HCT116 (cell line): ENCODE measurements at regions not wholly inside any gene's neighbourhood (a gene's known extent, or its start where the extent isn't known, plus 50 kb on each side); places are given as distances from the start of the nearest gene placed in this dataset.

ENCODE experiments used
- ATAC-seq: fragments of 200-7000 bp; cut with Tn5 transposase; 2 replicates; pipeline ENCODE4 v1.9.1; 2020; ENCODE audit warnings: mild to moderate bottlenecking, moderate library complexity
- BruUV-seq: library from RNA; stranded (reverse); fragments of 400-500 nt; replicated peaks from 2 replicates; lab custom pipeline; 2021; lab: Mats Ljungman, UMichigan
- CTCF ChIA-PET: fragments of 300-600 bp; sonication (Branson Sonifier 250); formaldehyde crosslinking; loops from one replicate; lab custom pipeline; 2021; ENCODE audit warnings: antibody characterized with exemption; lab: Charles Lee
- POLR2A ChIA-PET: fragments of 300-600, 350-600 bp; sonication (Branson Sonifier 250); formaldehyde crosslinking; loops from one replicate; lab custom pipeline; 2021; ENCODE audit warnings: antibody characterized with exemption; lab: Charles Lee
- RAD21 ChIA-PET, 2 experiments: fragments of 300-600 bp; sonication (Branson Sonifier 250); formaldehyde crosslinking; loops; one replicate each; lab custom pipeline; 2023; ENCODE audit warnings: low total read pairs in 2 of 2; ENCODE audit not compliant: uncharacterized antibody in 2 of 2, unreplicated experiment in 2 of 2, low non-redundant PET in 1 of 2; lab: Charles Lee
- DNase-seq: peaks from one replicate; pipeline ENCODE4 v3.0.0-alpha.2; 2010; ENCODE audit warnings: low read depth, low spot score
- H2AFZ ChIP-seq: fragments of 200-600 bp; shearing (Covaris generic), sonication (generic); 2 replicates; pipeline ENCODE4 v1.6.1; 2017; ENCODE audit warnings: low read depth, mixed run types, mixed read lengths, antibody characterized with exemption, low read length; ENCODE audit not compliant: poor library complexity, severe bottlenecking
- H3K27ac ChIP-seq: 2 replicates; pipeline ENCODE4 v1.5.1; 2012; ENCODE audit warnings: low read depth, low read length
- H3K27me3 ChIP-seq: fragments of 200-600 bp; sonication (generic); 2 replicates; pipeline ENCODE4 v1.6.1; 2016; ENCODE audit warnings: mixed run types, low read length, mixed read lengths; ENCODE audit not compliant: insufficient read depth
- H3K36me3 ChIP-seq, 2 experiments: fragments of 200-500 bp in 1 of 2; fragments of 200-600 bp in 1 of 2; sonication (Bioruptor generic) in 1 of 2; sonication (generic) in 1 of 2; 2 replicates each; pipeline versions ENCODE4 v1.5.1 to v1.6.1; 2014 to 2016; ENCODE audit warnings: low read length in 2 of 2, inconsistent platforms in 1 of 2, mixed read lengths in 1 of 2, mixed run types in 1 of 2; ENCODE audit not compliant: insufficient read depth in 2 of 2, control insufficient read depth in 1 of 2
- H3K4me1 ChIP-seq, 2 experiments: fragments of 200-600 bp in 1 of 2; sonication (generic) in 1 of 2; 2 replicates each; pipeline versions ENCODE4 v1.5.1 to v1.6.1; 2012 to 2017; ENCODE audit warnings: low read length in 2 of 2, inconsistent platforms in 1 of 2, mild to moderate bottlenecking in 1 of 2, mixed read lengths in 1 of 2, mixed run types in 1 of 2, moderate library complexity in 1 of 2; ENCODE audit not compliant: insufficient read depth in 2 of 2, control insufficient read depth in 1 of 2
- H3K4me2 ChIP-seq: fragments of 200-600 bp; sonication (generic); 2 replicates; pipeline ENCODE4 v1.6.1; 2017; ENCODE audit warnings: mixed run types, low read length, mixed read lengths
- H3K4me3 ChIP-seq, 2 experiments: fragments of 200-600 bp in 1 of 2; sonication (generic) in 1 of 2; replicated peaks in 1 of 2; 2 replicates each; pipeline ENCODE4 v1.5.1; 2011 to 2016; ENCODE audit warnings: low read length in 2 of 2, control low read depth in 1 of 2, low read depth in 1 of 2, mild to moderate bottlenecking in 1 of 2, mixed read lengths in 1 of 2, mixed run types in 1 of 2
- H3K79me2 ChIP-seq: fragments of 200-600 bp; sonication (generic); 2 replicates; pipeline ENCODE4 v1.6.1; 2017; ENCODE audit warnings: mild to moderate bottlenecking, mixed run types, low read length, moderate library complexity, mixed read lengths; ENCODE audit not compliant: insufficient read depth
- H3K9ac ChIP-seq: fragments of 200-600 bp; sonication (generic); 2 replicates; pipeline ENCODE4 v1.6.1; 2016; ENCODE audit warnings: low read length, mixed read lengths
- H3K9me2 ChIP-seq: fragments of 200-600 bp; sonication (generic), shearing (Covaris generic); 2 replicates; pipeline ENCODE4 v1.6.1; 2017; ENCODE audit warnings: mixed run types, mild to moderate bottlenecking, moderate library complexity; ENCODE audit not compliant: insufficient read depth
- H3K9me3 ChIP-seq, 2 experiments: fragments of 200-500 bp in 1 of 2; fragments of 200-600 bp in 1 of 2; sonication (Bioruptor generic) in 1 of 2; sonication (generic) in 1 of 2; 2 replicates each; pipeline ENCODE4 v1.6.1; 2014 to 2017; ENCODE audit warnings: low read length in 2 of 2, mixed read lengths in 2 of 2, inconsistent platforms in 1 of 2, low read depth in 1 of 2, mild to moderate bottlenecking in 1 of 2, mixed run types in 1 of 2, moderate library complexity in 1 of 2; ENCODE audit not compliant: control insufficient read depth in 1 of 2, insufficient read depth in 1 of 2
- H4K20me1 ChIP-seq: fragments of 200-600 bp; sonication (generic), shearing (Covaris generic); 2 replicates; pipeline ENCODE4 v1.6.1; 2017; ENCODE audit warnings: mixed run types, mild to moderate bottlenecking, moderate library complexity; ENCODE audit not compliant: insufficient read depth
- CBX3 ChIP-seq: IDR thresholded peaks from 2 replicates; pipeline ENCODE4 v1.6.1; 2012; ENCODE audit warnings: low read depth
- CEBPB ChIP-seq: IDR thresholded peaks from 2 replicates; pipeline ENCODE4 v1.6.1; 2012; ENCODE audit warnings: low read depth
- EZH2phosphoT487 ChIP-seq: fragments of 200-600 bp; IDR thresholded peaks from 2 replicates; pipeline ENCODE4 v1.6.1; 2018; ENCODE audit warnings: antibody characterized with exemption, borderline replicate concordance
- POLR2A ChIP-seq: IDR thresholded peaks from 2 replicates; pipeline ENCODE4 v1.7.0; 2011; ENCODE audit warnings: borderline replicate concordance; ENCODE audit not compliant: insufficient read depth, insufficient read length; ENCODE audit errors: extremely low read depth
- POLR2AphosphoS5 ChIP-seq: IDR thresholded peaks from 2 replicates; pipeline ENCODE4 v1.6.1; 2011; ENCODE audit warnings: mild to moderate bottlenecking, low read depth, low read length, moderate library complexity
- RAD21 ChIP-seq: IDR thresholded peaks from 2 replicates; pipeline ENCODE4 v1.6.1; 2012; ENCODE audit warnings: low read depth, mild to moderate bottlenecking
- REST ChIP-seq: IDR thresholded peaks from 2 replicates; pipeline ENCODE4 v1.6.1; 2012; ENCODE audit warnings: low read depth
- SRF ChIP-seq: IDR thresholded peaks from 2 replicates; pipeline ENCODE4 v1.6.1; 2012; ENCODE audit warnings: low read depth
- TCF7L2 ChIP-seq: IDR thresholded peaks from 2 replicates; pipeline ENCODE4 v1.7.0; 2011; ENCODE audit warnings: borderline replicate concordance, inconsistent platforms; ENCODE audit not compliant: insufficient read depth, insufficient read length; ENCODE audit errors: extremely low read depth
- YY1 ChIP-seq: IDR thresholded peaks from 2 replicates; pipeline ENCODE4 v1.6.1; 2011; ENCODE audit warnings: low read length, low read depth, moderate library complexity, mild to moderate bottlenecking; ENCODE audit not compliant: insufficient replicate concordance; ENCODE audit errors: extremely low read depth
- ZBTB33 ChIP-seq: IDR thresholded peaks from 2 replicates; pipeline ENCODE4 v1.6.1; 2011; ENCODE audit warnings: mild to moderate bottlenecking, low read length, moderate library complexity; ENCODE audit not compliant: insufficient replicate concordance; ENCODE audit errors: extremely low read depth
- intact Hi-C: fragments of 100-400 bp; cut with micrococcal nuclease; formaldehyde crosslinking; loops from 2 replicates; pipeline ENCODE4 v1.10.0; 2022

GRCh38 chr4:187317799-187318198, 594.1 kb upstream of the FAT1 start:
- BruUV-seq, result no TSS peak
- no peak overlapping the region for H3K4me3 ChIP-seq
- H3K9me2 ChIP-seq, result no peaks in the 10 kb centered on the region
- ChIA-PET RAD21 (no interaction called here), CTCF (no interaction called here), POLR2A (no interaction called here)
- no peak overlapping the region for H3K9ac ChIP-seq
- H3K4me1 ChIP-seq, result no peaks in the 10 kb centered on the region
- H3K27ac ChIP-seq, result no peak overlapping the region
- no peak overlapping the region for H3K4me2 ChIP-seq
- no peak for ATAC-seq
- H3K36me3 ChIP-seq, result no peaks in the 10 kb centered on the region
- H3K27me3 ChIP-seq, result no peaks in the 10 kb centered on the region
- H2AFZ ChIP-seq, result no peak overlapping the region
- H4K20me1 ChIP-seq, result no peaks in the 10 kb centered on the region
- no peak for DNase-seq
- no peaks in the 10 kb centered on the region for H3K9me3 ChIP-seq
- TF ChIP-seq EZH2phosphoT487, result no peak
- no peak for TF ChIP-seq ZBTB33
- TF ChIP-seq SRF, result no peak
- TF ChIP-seq POLR2AphosphoS5, result no peak
- no peak for TF ChIP-seq CEBPB
- no peak for TF ChIP-seq YY1
- no peak for TF ChIP-seq TCF7L2
- TF ChIP-seq REST, result no peak
- no peak for TF ChIP-seq POLR2A
- no peak for TF ChIP-seq RAD21
- TF ChIP-seq CBX3, result no peak
- intact Hi-C loops, result no loop called here
- no peaks in the 10 kb centered on the region for H3K79me2 ChIP-seq
